Stomach smooth muscle (tissue), 2 donors: ENCODE measurements at regions not wholly inside any gene's neighbourhood (a gene's known extent, or its start where the extent isn't known, plus 50 kb on each side); places are given as distances from the start of the nearest gene placed in this dataset.

Source experiments
- H3K27ac ChIP-seq: one replicate; pipeline ENCODE4 v1.7.0; 2013; ENCODE audit warnings: mild to moderate bottlenecking, low read length, inconsistent platforms
- H3K27me3 ChIP-seq, 2 donors: one replicate each; pipeline ENCODE4 v1.7.0; 2013; ENCODE audit warnings: low read length in 2 of 2; ENCODE audit not compliant: insufficient read depth in 2 of 2, control insufficient read depth in 1 of 2
- H3K36me3 ChIP-seq, 2 donors: one replicate each; pipeline ENCODE4 v1.7.0; 2013; ENCODE audit warnings: low read length in 2 of 2; ENCODE audit not compliant: control insufficient read depth in 2 of 2, insufficient read depth in 2 of 2
- H3K4me1 ChIP-seq: one replicate; pipeline ENCODE4 v1.7.0; 2013; ENCODE audit warnings: low read length; ENCODE audit not compliant: control insufficient read depth, insufficient read depth
- H3K4me3 ChIP-seq, 2 donors: one replicate each; pipeline ENCODE4 v1.7.0; 2013; ENCODE audit warnings: low read length in 2 of 2
- H3K9ac ChIP-seq, 2 donors: one replicate each; pipeline ENCODE4 v1.7.0; 2013; ENCODE audit warnings: low read length in 2 of 2, mild to moderate bottlenecking in 1 of 2
- H3K9me3 ChIP-seq, 2 donors: one replicate each; pipeline ENCODE4 v1.7.0; 2013; ENCODE audit warnings: low read length in 2 of 2; ENCODE audit not compliant: control insufficient read depth in 2 of 2
- donor health status: healthy.
- donor health status: Pancreatic carcinoma.

GRCh38 chr13:22454586-22454985 is 726.2 kb upstream of the SGCG start:
- Histone ChIP-seq H3K36me3 (no peaks in the 10 kb centered on the region), H3K4me3 (no peak overlapping the region), H3K27ac (no peak overlapping the region), H3K9ac (no peak overlapping the region), H3K9me3 (no peaks in the 10 kb centered on the region), H3K27me3 (no peaks in the 10 kb centered on the region), H3K4me1 (no peaks in the 10 kb centered on the region)

DNA sequence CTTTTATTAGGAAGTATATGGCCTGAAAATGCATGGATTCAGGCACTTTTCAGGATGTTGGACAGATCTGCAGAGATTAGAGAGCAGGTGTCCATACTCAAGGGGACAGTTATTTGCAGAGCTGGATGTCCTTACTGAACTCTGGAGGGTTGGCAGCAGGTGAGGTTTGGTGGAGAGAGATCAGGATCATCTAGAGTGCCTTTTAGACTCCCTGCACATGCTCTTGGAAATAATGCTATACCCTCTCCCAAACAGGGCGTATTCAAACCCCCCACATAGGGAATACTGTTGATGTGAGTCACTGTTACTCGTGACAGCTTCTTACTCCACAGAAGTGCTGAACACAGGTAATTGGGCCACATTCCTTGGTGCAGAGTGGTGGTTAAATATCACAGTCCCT is 725.7 kb upstream of the SGCG start:
- H3K9ac ChIP-seq: no peak overlapping the region
- no peaks in the 10 kb centered on the region for H3K9me3 ChIP-seq
- no peaks in the 10 kb centered on the region for H3K27me3 ChIP-seq
- no peak overlapping the region for H3K27ac ChIP-seq
- H3K4me3 ChIP-seq: no peak overlapping the region
- H3K4me1 ChIP-seq: no peaks in the 10 kb centered on the region
- no peaks in the 10 kb centered on the region for H3K36me3 ChIP-seq

GRCh38 chr13:22461854-22462490 is 718.8 kb upstream of the SGCG start:
- H3K4me3 ChIP-seq: no peak overlapping the region
- H3K9me3 ChIP-seq: no peaks in the 10 kb centered on the region
- no peaks in the 10 kb centered on the region for H3K27me3 ChIP-seq
- no peaks in the 10 kb centered on the region for H3K4me1 ChIP-seq
- no peak overlapping the region for H3K27ac ChIP-seq
- H3K36me3 ChIP-seq: no peaks in the 10 kb centered on the region
- H3K9ac ChIP-seq: no peak overlapping the region

- Histone ChIP-seq H3K9me3 (no peaks in the 10 kb centered on the region), H3K9ac (no peak overlapping the region), H3K36me3 (no peaks in the 10 kb centered on the region), H3K4me3 (no peak overlapping the region), H3K27me3 (no peaks in the 10 kb centered on the region), H3K27ac (no peak overlapping the region), H3K4me1 (no peaks in the 10 kb centered on the region)
Observed at GRCh38 chr13:22463089-22463488, 717.7 kb upstream of the SGCG start.

DNA sequence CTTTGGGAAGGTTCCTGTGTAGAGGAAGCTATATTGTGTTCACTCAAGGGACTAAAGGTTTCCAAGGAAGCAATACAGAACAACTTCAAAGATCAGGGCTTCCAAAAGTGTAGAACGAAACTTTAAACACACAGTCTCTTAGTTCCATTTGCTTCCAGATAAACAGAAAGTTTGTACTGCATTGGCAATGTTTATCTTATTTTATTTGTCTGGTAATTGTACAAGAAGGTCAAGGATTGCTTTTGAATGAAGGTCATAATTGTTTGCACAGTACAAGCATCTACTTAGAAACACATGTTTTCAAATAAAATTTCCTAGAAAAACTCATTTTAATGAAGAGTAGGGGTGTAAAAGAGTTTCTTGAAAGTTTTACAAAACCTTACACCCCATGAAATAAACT is 712.7 kb upstream of the SGCG start:
- Histone ChIP-seq H3K9me3 (no peaks in the 10 kb centered on the region), H3K27ac (no peak overlapping the region), H3K27me3 (no peaks in the 10 kb centered on the region), H3K9ac (no peak overlapping the region), H3K4me3 (no peak overlapping the region), H3K4me1 (no peaks in the 10 kb centered on the region), H3K36me3 (no peaks in the 10 kb centered on the region)

- no peaks in the 10 kb centered on the region for H3K36me3 ChIP-seq
- H3K9me3 ChIP-seq: no peaks in the 10 kb centered on the region
- H3K4me3 ChIP-seq: no peak overlapping the region
- no peaks in the 10 kb centered on the region for H3K27me3 ChIP-seq
- H3K9ac ChIP-seq: no peak overlapping the region
- no peak overlapping the region for H3K27ac ChIP-seq
- H3K4me1 ChIP-seq: no peaks in the 10 kb centered on the region
Observed at GRCh38 chr13:22468824-22469223, 712.0 kb upstream of the SGCG start.

DNA sequence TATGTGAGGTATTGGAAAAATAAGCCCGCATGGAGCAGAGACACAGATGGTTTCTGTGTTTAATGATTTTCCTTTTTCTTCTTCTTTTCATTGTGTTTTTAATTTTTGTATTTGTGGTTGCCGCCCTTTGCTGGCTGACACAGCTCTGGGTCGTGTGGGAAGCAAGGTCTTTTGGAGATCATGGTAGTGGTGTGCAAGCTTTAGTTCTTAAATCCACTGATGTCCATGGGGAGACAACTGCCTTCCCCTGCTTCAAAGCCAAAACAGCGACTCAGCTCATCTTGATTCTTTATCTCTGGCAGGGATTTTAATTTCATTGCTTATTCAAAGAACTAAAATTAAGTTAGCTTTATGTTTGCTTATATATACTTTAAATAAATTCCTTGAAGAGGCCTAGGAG is 711.3 kb upstream of the SGCG start:
- Histone ChIP-seq H3K4me1 (no peaks in the 10 kb centered on the region), H3K9ac (no peak overlapping the region), H3K27ac (no peak overlapping the region), H3K36me3 (no peaks in the 10 kb centered on the region), H3K4me3 (no peak overlapping the region), H3K27me3 (no peaks in the 10 kb centered on the region), H3K9me3 (no peaks in the 10 kb centered on the region)

DNA sequence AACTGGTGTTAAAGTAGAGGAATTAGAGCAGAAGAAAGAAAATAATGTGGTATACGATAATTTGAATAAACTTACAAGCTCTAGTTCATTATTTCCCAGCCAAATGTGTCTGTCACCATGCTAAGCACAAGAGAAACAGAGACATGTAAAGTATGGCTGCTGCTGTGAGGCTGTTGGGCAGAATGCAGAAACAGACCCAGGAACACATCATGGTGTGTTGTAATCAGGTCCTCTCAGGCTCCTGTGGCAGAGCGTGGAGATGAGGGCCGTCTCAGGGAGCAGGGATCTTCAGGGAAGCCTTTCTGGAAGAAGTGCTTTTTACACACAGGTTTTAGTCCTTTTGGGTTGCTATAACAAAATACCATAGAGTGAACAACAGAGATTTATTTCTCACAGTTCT is 710.7 kb upstream of the SGCG start:
- no peak overlapping the region for H3K27ac ChIP-seq
- H3K9ac ChIP-seq: no peak overlapping the region
- H3K4me3 ChIP-seq: no peak overlapping the region
- H3K9me3 ChIP-seq: no peaks in the 10 kb centered on the region
- no peaks in the 10 kb centered on the region for H3K36me3 ChIP-seq
- H3K4me1 ChIP-seq: no peaks in the 10 kb centered on the region
- H3K27me3 ChIP-seq: no peaks in the 10 kb centered on the region

- Histone ChIP-seq H3K4me1 (no peaks in the 10 kb centered on the region), H3K9ac (no peak overlapping the region), H3K27me3 (no peaks in the 10 kb centered on the region), H3K4me3 (no peak overlapping the region), H3K27ac (no peak overlapping the region), H3K36me3 (no peaks in the 10 kb centered on the region), H3K9me3 (no peaks in the 10 kb centered on the region)
Observed at GRCh38 chr13:22482496-22483000, 698.2 kb upstream of the SGCG start.

DNA sequence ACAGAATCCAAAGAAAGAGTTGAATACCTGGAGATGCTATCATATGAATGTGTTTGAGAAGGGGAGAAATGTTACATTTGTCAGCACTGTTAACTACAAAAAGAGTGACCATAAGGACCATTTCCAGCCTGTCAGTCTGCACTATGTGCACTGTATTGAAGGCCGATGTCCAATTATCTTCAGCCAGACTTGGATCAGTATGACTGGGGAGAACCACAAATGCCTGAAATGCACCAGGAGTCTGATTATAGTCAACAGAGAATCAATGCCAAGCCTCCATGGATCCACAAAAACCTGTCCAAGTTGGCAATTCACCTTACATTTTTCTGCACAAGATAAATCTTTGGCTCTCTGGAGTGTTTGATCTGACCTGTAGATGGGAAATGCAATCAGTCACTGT is 697.5 kb upstream of the SGCG start:
- H3K36me3 ChIP-seq: no peaks in the 10 kb centered on the region

DNA sequence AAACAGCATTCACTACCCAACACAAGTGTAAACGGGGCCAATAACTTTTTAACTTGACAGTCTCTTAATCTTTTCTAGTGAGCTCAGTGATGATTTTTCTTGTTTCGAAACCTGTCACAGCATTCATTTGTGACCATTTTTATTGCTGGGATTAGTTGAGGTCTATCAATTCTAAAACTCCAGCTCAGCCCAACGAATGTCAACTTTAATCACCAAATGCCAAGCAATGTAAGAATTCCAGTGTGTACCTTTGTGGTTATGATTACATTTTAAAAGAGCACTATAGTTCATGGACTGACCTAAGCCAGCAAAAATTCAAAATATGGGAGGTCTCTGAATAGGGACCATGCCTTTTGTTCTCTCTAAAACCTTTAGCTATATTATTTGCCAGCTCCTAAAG is 694.3 kb upstream of the SGCG start:
- H3K36me3 ChIP-seq: no peaks in the 10 kb centered on the region
- H3K9me3 ChIP-seq: no peaks in the 10 kb centered on the region
- H3K9ac ChIP-seq: no peak overlapping the region
- H3K4me1 ChIP-seq: no peaks in the 10 kb centered on the region
- no peak overlapping the region for H3K4me3 ChIP-seq
- no peak overlapping the region for H3K27ac ChIP-seq
- no peaks in the 10 kb centered on the region for H3K27me3 ChIP-seq

More for the DNA sequence above, 697.5 kb upstream of the SGCG start:
- Histone ChIP-seq H3K9me3 (no peaks in the 10 kb centered on the region), H3K4me1 (no peaks in the 10 kb centered on the region), H3K4me3 (no peak overlapping the region), H3K9ac (no peak overlapping the region), H3K27ac (no peak overlapping the region), H3K27me3 (no peaks in the 10 kb centered on the region)
